Fibroblast of the aortic adventitia (primary cell): ENCODE measurements at regions not wholly inside any gene's neighbourhood (a gene's known extent, or its start where the extent isn't known, plus 50 kb on each side); places are given as distances from the start of the nearest gene placed in this dataset.
"Not testable (repeated sequence)": the region's sequence is repeated elsewhere in the genome, so short reads cannot be mapped to it uniquely, and the experiment has no call there.

ENCODE experiments used
- DNase-seq: peaks from one replicate; pipeline ENCODE4 v3.0.0-alpha.2; 2010; ENCODE audit warnings: low read depth
- H3K4me3 ChIP-seq: 2 replicates; pipeline ENCODE4 v1.5.1; 2011; ENCODE audit warnings: low read depth, mild to moderate bottlenecking, control low read depth, low read length, moderate library complexity
- CTCF ChIP-seq: IDR thresholded peaks from 2 replicates; pipeline ENCODE4 v1.5.1; 2011; ENCODE audit warnings: mild to moderate bottlenecking, low read length, control low read depth, inconsistent platforms; ENCODE audit not compliant: insufficient read depth

GRCh38 chr1:232319072-232319471, 310.9 kb downstream of the SIPA1L2 start:
- no peak for DNase-seq
- TF ChIP-seq CTCF = no peak
- no peak overlapping the region for H3K4me3 ChIP-seq

GRCh38 chr1:232318143-232318542, 311.8 kb downstream of the SIPA1L2 start:
- H3K4me3 ChIP-seq = no peak overlapping the region
- no peak for TF ChIP-seq CTCF
- DNase-seq = no peak

GRCh38 chr1:232317350-232317749, 312.6 kb downstream of the SIPA1L2 start:
- TF ChIP-seq CTCF = no peak
- H3K4me3 ChIP-seq = no peak overlapping the region
- no peak for DNase-seq

GRCh38 chr1:232316864-232317263, 313.1 kb downstream of the SIPA1L2 start:
- TF ChIP-seq CTCF = no peak
- DNase-seq = no peak
- H3K4me3 ChIP-seq = no peak overlapping the region

- not testable (repeated sequence) for DNase-seq, H3K4me3 ChIP-seq
Measured at GRCh38 chr1:232313876-232314275, 316.1 kb downstream of the SIPA1L2 start.

GRCh38 chr1:232310541-232310940, 319.4 kb downstream of the SIPA1L2 start:
- H3K4me3 ChIP-seq = no peak overlapping the region
- no peak for TF ChIP-seq CTCF
- DNase-seq = no peak

GRCh38 chr1:232308616-232309015, 321.3 kb downstream of the SIPA1L2 start:
- DNase-seq = no peak
- no peak for TF ChIP-seq CTCF
- no peak overlapping the region for H3K4me3 ChIP-seq
